HEK293 (cell line): ENCODE measurements at regions not wholly inside any gene's neighbourhood (a gene's known extent, or its start where the extent isn't known, plus 50 kb on each side); places are given as distances from the start of the nearest gene placed in this dataset.
A peak's percentile ranks its signal among the peaks of the same experiment; 100 is the strongest.

Experiments
- CTCF ChIA-PET: fragments of 350-600 bp; formaldehyde crosslinking; extraction: SDS; loops from one replicate; lab custom pipeline; 2021; ENCODE audit warnings: antibody characterized with exemption; lab: Yijun Ruan, JAX
- POLR2A ChIA-PET: fragments of 300-600 bp; formaldehyde crosslinking; extraction: SDS; loops from one replicate; lab custom pipeline; 2020; ENCODE audit warnings: antibody characterized with exemption, inconsistent platforms; lab: Yijun Ruan, JAX
- H3K27ac ChIP-seq: fragments of 200-500 bp; sonication (Bioruptor generic); 2 replicates; pipeline ENCODE4 v1.5.1; 2014; ENCODE audit warnings: low read depth, low read length, control low read depth, inconsistent platforms; ENCODE audit errors: extremely low read depth
- H3K36me3 ChIP-seq, 2 experiments: fragments of 200-500 bp in 1 of 2; sonication (Bioruptor generic) in 1 of 2; 1 replicate in 1 of 2; 2 replicates in 1 of 2; pipeline ENCODE4 v1.5.1; 2014 to 2017; ENCODE audit warnings: inconsistent platforms in 2 of 2, low read length in 2 of 2; ENCODE audit not compliant: control insufficient read depth in 2 of 2, insufficient read depth in 1 of 2
- H3K4me1 ChIP-seq: fragments of 200-500 bp; sonication (Bioruptor generic); 2 replicates; pipeline ENCODE4 v1.5.1; 2014; ENCODE audit warnings: mild to moderate bottlenecking, low read length, inconsistent platforms; ENCODE audit not compliant: control insufficient read depth, insufficient read depth
- H3K4me3 ChIP-seq: 2 replicates; pipeline ENCODE4 v1.5.1; 2011; ENCODE audit warnings: low read depth, mild to moderate bottlenecking, control low read depth, low read length, moderate library complexity
- H3K9me3 ChIP-seq: fragments of 200-500 bp; sonication (Bioruptor generic); 2 replicates; pipeline ENCODE4 v1.5.1; 2014; ENCODE audit warnings: low read depth, low read length, inconsistent platforms; ENCODE audit not compliant: control insufficient read depth, insufficient read depth
- GLIS1 ChIP-seq: fragments of 450-650 bp; formaldehyde crosslinking; IDR thresholded peaks from 2 replicates; pipeline ENCODE4 v1.5.1; 2016; ENCODE audit warnings: missing biosample characterization, missing genetic modification characterization
- HOXA7 ChIP-seq: sonication (generic); formaldehyde crosslinking; IDR thresholded peaks from 2 replicates; pipeline ENCODE4 v1.8.1; 2022; ENCODE audit warnings: missing genetic modification reagents, borderline replicate concordance
- PRDM10 ChIP-seq: fragments of 450-650 bp; formaldehyde crosslinking; IDR thresholded peaks from 2 replicates; pipeline ENCODE4 v1.5.1; 2016; ENCODE audit warnings: missing biosample characterization, missing genetic modification characterization
- SP7 ChIP-seq: fragments of 450-650 bp; formaldehyde crosslinking; IDR thresholded peaks from 2 replicates; pipeline ENCODE4 v1.5.1; 2016; ENCODE audit warnings: missing biosample characterization, missing genetic modification characterization
- ZNF140 ChIP-seq: fragments of 450-650 bp; formaldehyde crosslinking; IDR thresholded peaks from 2 replicates; pipeline ENCODE4 v1.5.1; 2016; ENCODE audit warnings: missing biosample characterization, missing genetic modification characterization
- ZNF280D ChIP-seq: fragments of 450-650 bp; formaldehyde crosslinking; IDR thresholded peaks from 2 replicates; pipeline ENCODE4 v1.5.1; 2016; ENCODE audit warnings: missing biosample characterization, missing genetic modification characterization
- ZNF341 ChIP-seq: fragments of 450-650 bp; formaldehyde crosslinking; IDR thresholded peaks from 2 replicates; pipeline ENCODE4; 2016; ENCODE audit warnings: low read depth, missing biosample characterization, missing genetic modification characterization
- ZNF404 ChIP-seq: fragments of 450-650 bp; formaldehyde crosslinking; IDR thresholded peaks from 2 replicates; pipeline ENCODE4 v1.5.1; 2017; ENCODE audit warnings: missing biosample characterization, missing genetic modification characterization
- ZNF768 ChIP-seq: fragments of 450-650 bp; formaldehyde crosslinking; IDR thresholded peaks from 2 replicates; pipeline ENCODE4 v1.5.1; 2018; ENCODE audit warnings: missing biosample characterization, mild to moderate bottlenecking, missing genetic modification characterization
- ZNF791 ChIP-seq: fragments of 450-650 bp; formaldehyde crosslinking; IDR thresholded peaks from 2 replicates; pipeline ENCODE4 v1.5.1; 2016; ENCODE audit warnings: missing biosample characterization, missing genetic modification characterization
- TF ChIP-seq, protein P1 (sequence below): fragments of 450-650 bp; formaldehyde crosslinking; IDR thresholded peaks from 2 replicates; pipeline ENCODE4 v1.5.1; 2016; ENCODE audit warnings: missing biosample characterization, missing genetic modification characterization, borderline replicate concordance

GRCh38 chr5:112635771-112636731, 101.6 kb upstream of the APC start:
- POLR2A ChIA-PET, result interaction anchor here (0.5 kb wide), 1 partner anchor 1130 kb away, joined by 3 read pairs; no protein-coding TSS in a partner anchor
- Histone ChIP-seq H3K27ac (no peak overlapping the region), H3K36me3 (no peaks in the 10 kb centered on the region), H3K4me3 (no peak overlapping the region), H3K9me3 (no peaks in the 10 kb centered on the region), H3K4me1 (no peaks in the 10 kb centered on the region)
- CTCF ChIA-PET, result interaction anchor here (0.6 to 1.6 kb wide), 2 partner anchors 56 to 1105 kb away, joined by 3 to 4 read pairs; no protein-coding TSS in a partner anchor
- TF ChIP-seq ZNF140 (tag by site-specific recombination) (no peak), ZNF404 (tag by site-specific recombination) (no peak), GLIS1 (tag by site-specific recombination) (peak; percentile 39), ZNF791 (tag by site-specific recombination) (no peak), ZNF280D (tag by site-specific recombination) (no peak), ZNF768 (tag by site-specific recombination) (no peak), PRDM10 (peak; percentile 89), SP7 (tag by site-specific recombination) (no peak), HOXA7 (no peak), ZNF341 (tag by site-specific recombination) (no peak)
- TF ChIP-seq, protein P1, sequence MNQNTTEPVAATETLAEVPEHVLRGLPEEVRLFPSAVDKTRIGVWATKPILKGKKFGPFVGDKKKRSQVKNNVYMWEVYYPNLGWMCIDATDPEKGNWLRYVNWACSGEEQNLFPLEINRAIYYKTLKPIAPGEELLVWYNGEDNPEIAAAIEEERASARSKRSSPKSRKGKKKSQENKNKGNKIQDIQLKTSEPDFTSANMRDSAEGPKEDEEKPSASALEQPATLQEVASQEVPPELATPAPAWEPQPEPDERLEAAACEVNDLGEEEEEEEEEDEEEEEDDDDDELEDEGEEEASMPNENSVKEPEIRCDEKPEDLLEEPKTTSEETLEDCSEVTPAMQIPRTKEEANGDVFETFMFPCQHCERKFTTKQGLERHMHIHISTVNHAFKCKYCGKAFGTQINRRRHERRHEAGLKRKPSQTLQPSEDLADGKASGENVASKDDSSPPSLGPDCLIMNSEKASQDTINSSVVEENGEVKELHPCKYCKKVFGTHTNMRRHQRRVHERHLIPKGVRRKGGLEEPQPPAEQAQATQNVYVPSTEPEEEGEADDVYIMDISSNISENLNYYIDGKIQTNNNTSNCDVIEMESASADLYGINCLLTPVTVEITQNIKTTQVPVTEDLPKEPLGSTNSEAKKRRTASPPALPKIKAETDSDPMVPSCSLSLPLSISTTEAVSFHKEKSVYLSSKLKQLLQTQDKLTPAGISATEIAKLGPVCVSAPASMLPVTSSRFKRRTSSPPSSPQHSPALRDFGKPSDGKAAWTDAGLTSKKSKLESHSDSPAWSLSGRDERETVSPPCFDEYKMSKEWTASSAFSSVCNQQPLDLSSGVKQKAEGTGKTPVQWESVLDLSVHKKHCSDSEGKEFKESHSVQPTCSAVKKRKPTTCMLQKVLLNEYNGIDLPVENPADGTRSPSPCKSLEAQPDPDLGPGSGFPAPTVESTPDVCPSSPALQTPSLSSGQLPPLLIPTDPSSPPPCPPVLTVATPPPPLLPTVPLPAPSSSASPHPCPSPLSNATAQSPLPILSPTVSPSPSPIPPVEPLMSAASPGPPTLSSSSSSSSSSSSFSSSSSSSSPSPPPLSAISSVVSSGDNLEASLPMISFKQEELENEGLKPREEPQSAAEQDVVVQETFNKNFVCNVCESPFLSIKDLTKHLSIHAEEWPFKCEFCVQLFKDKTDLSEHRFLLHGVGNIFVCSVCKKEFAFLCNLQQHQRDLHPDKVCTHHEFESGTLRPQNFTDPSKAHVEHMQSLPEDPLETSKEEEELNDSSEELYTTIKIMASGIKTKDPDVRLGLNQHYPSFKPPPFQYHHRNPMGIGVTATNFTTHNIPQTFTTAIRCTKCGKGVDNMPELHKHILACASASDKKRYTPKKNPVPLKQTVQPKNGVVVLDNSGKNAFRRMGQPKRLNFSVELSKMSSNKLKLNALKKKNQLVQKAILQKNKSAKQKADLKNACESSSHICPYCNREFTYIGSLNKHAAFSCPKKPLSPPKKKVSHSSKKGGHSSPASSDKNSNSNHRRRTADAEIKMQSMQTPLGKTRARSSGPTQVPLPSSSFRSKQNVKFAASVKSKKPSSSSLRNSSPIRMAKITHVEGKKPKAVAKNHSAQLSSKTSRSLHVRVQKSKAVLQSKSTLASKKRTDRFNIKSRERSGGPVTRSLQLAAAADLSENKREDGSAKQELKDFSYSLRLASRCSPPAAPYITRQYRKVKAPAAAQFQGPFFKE, result no peak
